KMS-11 (cell line): ENCODE measurements at regions not wholly inside any gene's neighbourhood (a gene's known extent, or its start where the extent isn't known, plus 50 kb on each side); places are given as distances from the start of the nearest gene placed in this dataset.

ENCODE experiments used
- H2AFZ ChIP-seq: fragments of 200-600 bp; sonication (generic); 2 replicates; pipeline ENCODE4 v1.6.1; 2016; ENCODE audit warnings: antibody characterized with exemption, mixed run types, low read depth
- H3K27ac ChIP-seq: fragments of 200-600 bp; sonication (generic); 2 replicates; pipeline ENCODE4 v1.6.1; 2016; ENCODE audit warnings: mild to moderate bottlenecking, mixed run types
- H3K27me3 ChIP-seq: fragments of 200-600 bp; sonication (generic); 2 replicates; pipeline ENCODE4 v1.6.1; 2017; ENCODE audit warnings: mild to moderate bottlenecking, low read depth, mixed run types, moderate library complexity; ENCODE audit not compliant: insufficient read depth
- H3K36me3 ChIP-seq: fragments of 200-600 bp; sonication (generic); 2 replicates; pipeline ENCODE4 v1.6.1; 2017; ENCODE audit warnings: mild to moderate bottlenecking, mixed run types; ENCODE audit not compliant: insufficient read depth
- H3K4me1 ChIP-seq: fragments of 200-600 bp; sonication (generic); 2 replicates; pipeline ENCODE4 v1.6.1; 2016; ENCODE audit warnings: mild to moderate bottlenecking, low read depth, mixed run types; ENCODE audit not compliant: poor library complexity, severe bottlenecking
- H3K4me2 ChIP-seq: fragments of 200-600 bp; sonication (generic); 2 replicates; pipeline ENCODE4 v1.7.0; 2016; ENCODE audit warnings: mild to moderate bottlenecking, mixed run types
- H3K4me3 ChIP-seq: fragments of 200-600 bp; sonication (generic); IDR thresholded peaks from 2 replicates; pipeline ENCODE4 v1.6.1; 2017; ENCODE audit warnings: low read depth, low read length, mixed read lengths; ENCODE audit not compliant: insufficient read depth
- H3K79me2 ChIP-seq: fragments of 200-600 bp; sonication (generic); 2 replicates; pipeline ENCODE4 v1.6.1; 2016; ENCODE audit warnings: low read depth, mixed run types; ENCODE audit not compliant: insufficient read depth
- H3K9ac ChIP-seq: fragments of 200-600 bp; sonication (generic); 2 replicates; pipeline ENCODE4 v1.6.1; 2016; ENCODE audit warnings: mild to moderate bottlenecking, mixed run types
- H4K20me1 ChIP-seq: fragments of 200-600 bp; sonication (generic); 2 replicates; pipeline ENCODE4 v1.6.1; 2016; ENCODE audit warnings: mild to moderate bottlenecking, mixed run types; ENCODE audit not compliant: insufficient read depth
- TF ChIP-seq, protein P1 (sequence below): fragments of 200-600 bp; sonication (generic); conservative IDR thresholded peaks from 2 replicates; pipeline ENCODE4 v1.6.1; 2017; ENCODE audit warnings: low read depth, mild to moderate bottlenecking, antibody characterized with exemption, low read length, moderate library complexity, mixed read lengths

DNA sequence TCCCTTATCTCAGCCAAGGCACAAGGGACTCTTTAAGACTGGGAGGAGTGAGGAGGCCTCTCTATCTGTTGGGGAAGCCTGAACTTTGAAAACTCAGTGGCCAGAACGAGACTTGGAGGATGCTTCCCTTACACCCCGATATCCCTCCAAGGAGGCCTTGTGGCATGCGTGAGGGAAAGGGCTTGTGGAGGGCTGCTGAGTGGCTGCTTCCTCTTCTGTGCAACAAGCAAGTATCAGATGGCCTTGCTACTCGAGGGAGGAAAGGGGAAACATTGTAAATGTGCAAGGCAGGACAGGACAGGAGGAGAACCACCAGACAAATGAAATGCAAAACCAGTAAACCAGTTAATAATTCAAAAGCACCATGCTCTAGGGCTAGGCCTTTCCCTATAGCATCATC lies 306.5 kb upstream of the MAP3K7 start:
- no peaks in the 10 kb centered on the region for H3K4me1 ChIP-seq
- no peak overlapping the region for H3K9ac ChIP-seq
- no peaks in the 10 kb centered on the region for H3K27me3 ChIP-seq
- TF ChIP-seq, protein P1, sequence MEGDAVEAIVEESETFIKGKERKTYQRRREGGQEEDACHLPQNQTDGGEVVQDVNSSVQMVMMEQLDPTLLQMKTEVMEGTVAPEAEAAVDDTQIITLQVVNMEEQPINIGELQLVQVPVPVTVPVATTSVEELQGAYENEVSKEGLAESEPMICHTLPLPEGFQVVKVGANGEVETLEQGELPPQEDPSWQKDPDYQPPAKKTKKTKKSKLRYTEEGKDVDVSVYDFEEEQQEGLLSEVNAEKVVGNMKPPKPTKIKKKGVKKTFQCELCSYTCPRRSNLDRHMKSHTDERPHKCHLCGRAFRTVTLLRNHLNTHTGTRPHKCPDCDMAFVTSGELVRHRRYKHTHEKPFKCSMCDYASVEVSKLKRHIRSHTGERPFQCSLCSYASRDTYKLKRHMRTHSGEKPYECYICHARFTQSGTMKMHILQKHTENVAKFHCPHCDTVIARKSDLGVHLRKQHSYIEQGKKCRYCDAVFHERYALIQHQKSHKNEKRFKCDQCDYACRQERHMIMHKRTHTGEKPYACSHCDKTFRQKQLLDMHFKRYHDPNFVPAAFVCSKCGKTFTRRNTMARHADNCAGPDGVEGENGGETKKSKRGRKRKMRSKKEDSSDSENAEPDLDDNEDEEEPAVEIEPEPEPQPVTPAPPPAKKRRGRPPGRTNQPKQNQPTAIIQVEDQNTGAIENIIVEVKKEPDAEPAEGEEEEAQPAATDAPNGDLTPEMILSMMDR, result no peak
- no peak overlapping the region for H3K4me2 ChIP-seq
- H2AFZ ChIP-seq, result no peak overlapping the region
- no peaks in the 10 kb centered on the region for H3K36me3 ChIP-seq
- no peaks in the 10 kb centered on the region for H4K20me1 ChIP-seq
- H3K27ac ChIP-seq, result no peak overlapping the region
- H3K4me3 ChIP-seq, result no peak overlapping the region
- no peaks in the 10 kb centered on the region for H3K79me2 ChIP-seq

- Histone ChIP-seq H3K4me1 (no peaks in the 10 kb centered on the region), H3K4me3 (no peak overlapping the region), H4K20me1 (no peaks in the 10 kb centered on the region), H3K27ac (no peak overlapping the region), H3K79me2 (no peaks in the 10 kb centered on the region), H3K4me2 (no peak overlapping the region), H2AFZ (no peak overlapping the region), H3K36me3 (no peaks in the 10 kb centered on the region), H3K27me3 (no peaks in the 10 kb centered on the region), H3K9ac (no peak overlapping the region)
- TF ChIP-seq, protein P1, result no peak
Measured at GRCh38 chr6:90892271-90892670, 305.4 kb upstream of the MAP3K7 start.

DNA sequence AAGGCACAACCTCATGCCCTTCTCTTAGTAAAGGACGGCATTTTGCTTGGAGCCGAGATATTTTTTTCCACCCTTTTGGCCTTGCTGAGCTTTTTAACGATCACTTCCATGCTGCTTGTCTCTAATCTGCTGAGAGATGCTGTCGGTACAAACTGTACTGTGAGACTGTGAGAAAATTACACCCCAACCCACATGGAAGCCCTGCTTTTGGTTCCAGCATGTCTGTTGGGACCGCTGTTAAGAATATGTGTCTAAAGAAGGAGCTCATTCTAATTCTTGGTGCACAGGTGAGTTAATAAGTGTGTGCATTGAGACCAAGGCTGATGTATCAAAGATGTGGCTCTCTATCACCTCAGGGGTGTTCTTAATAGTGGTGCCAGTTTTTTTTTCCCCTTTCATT lies 304.5 kb upstream of the MAP3K7 start:
- Histone ChIP-seq H3K27ac (no peak overlapping the region), H3K36me3 (no peaks in the 10 kb centered on the region), H3K9ac (no peak overlapping the region), H3K27me3 (no peaks in the 10 kb centered on the region), H3K4me3 (no peak overlapping the region), H2AFZ (no peak overlapping the region), H3K4me2 (no peak overlapping the region), H3K79me2 (no peaks in the 10 kb centered on the region), H4K20me1 (no peaks in the 10 kb centered on the region), H3K4me1 (no peaks in the 10 kb centered on the region)
- TF ChIP-seq, protein P1, result no peak

DNA sequence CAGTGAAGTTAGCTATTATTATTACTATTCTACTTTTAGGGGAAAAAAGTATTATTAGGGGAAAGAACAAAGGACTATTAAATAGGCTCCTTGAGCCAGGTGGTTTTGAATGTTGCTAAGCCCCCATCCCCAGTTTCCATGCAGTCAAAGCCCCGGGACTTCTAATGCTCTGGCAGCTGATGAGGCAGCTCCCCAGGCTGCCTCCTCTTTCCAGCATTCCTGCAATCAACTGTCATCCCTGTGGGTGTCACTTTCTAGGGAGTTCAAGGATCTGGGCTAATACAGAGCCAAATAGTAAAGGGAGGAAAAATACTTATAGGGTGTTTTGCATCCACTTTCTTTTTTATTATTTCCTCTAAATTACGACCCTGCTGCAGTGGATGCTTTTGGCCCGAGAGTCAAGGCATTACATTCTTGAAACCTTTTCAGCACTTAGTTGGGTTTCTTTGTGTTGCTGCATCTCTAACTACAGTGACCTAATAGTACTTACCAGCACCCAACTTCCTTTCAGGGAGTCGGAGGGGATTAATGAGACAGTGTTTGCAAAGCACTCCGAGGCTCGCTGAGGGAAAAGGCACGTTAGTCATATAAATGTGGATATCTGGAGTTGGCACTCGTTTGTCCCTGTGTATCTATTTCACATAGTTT lies 303.9 kb upstream of the MAP3K7 start:
- H3K4me3 ChIP-seq, result no peak overlapping the region
- TF ChIP-seq, protein P1, result no peak

More for the DNA sequence above, 303.9 kb upstream of the MAP3K7 start:
- Histone ChIP-seq H2AFZ (no peak overlapping the region), H3K4me1 (no peaks in the 10 kb centered on the region), H4K20me1 (no peaks in the 10 kb centered on the region), H3K9ac (no peak overlapping the region), H3K79me2 (no peaks in the 10 kb centered on the region), H3K27ac (no peak overlapping the region), H3K36me3 (no peaks in the 10 kb centered on the region), H3K4me2 (no peak overlapping the region), H3K27me3 (no peaks in the 10 kb centered on the region)
